ENCODE measurements at regions not wholly inside any gene's neighbourhood (a gene's known extent, or its start where the extent isn't known, plus 50 kb on each side); places are given as distances from the start of the nearest gene placed in this dataset.
"Not testable (repeated sequence)": the region's sequence is repeated elsewhere in the genome, so short reads cannot be mapped to it uniquely, and the experiment has no call there.

DNA sequence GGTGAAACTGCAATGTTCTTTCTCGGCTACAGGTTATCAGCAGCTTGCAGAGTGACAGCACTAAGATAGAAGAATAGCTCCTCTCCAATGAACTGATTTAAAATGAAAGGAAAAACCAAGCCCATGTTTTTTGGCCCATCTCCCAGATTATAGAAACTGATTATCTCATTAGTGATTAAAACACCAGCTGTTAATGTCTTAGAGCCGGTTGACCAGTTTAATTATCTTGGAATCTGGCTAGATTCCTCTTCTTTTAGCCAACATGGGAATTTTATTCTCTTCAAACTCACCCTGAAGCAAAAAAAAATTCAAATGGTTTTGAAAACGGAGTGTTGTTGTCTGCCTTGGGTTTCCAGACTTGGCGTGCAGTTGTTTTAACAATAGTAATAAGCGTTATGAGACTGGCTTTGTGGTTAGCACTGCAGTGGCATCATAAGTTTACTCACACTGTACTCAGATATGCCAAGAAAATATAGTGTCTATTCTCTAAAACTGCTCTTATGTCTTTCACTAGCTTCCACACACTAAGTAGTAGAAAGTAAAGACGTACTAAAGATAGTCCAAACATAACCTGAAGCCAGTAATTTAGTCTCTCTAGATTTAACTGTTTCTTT, 665.3 kb downstream of the STK39 start:
- no peak for DNase-seq
- Histone ChIP-seq H3K36me3 (replicated peaks) (no peaks in the 10 kb centered on the region), H3K27me3 (replicated peaks) (no peaks in the 10 kb centered on the region), H3K4me3 (ENCODE audit: low read depth, low read length) (no peak overlapping the region), H3K27ac (no peak overlapping the region)
- in situ Hi-C loops (cut with HindIII; ENCODE audit: low pct_ligation_motif_present, low sequenced_read_pairs) = no loop called here
- TF ChIP-seq, protein P1, sequence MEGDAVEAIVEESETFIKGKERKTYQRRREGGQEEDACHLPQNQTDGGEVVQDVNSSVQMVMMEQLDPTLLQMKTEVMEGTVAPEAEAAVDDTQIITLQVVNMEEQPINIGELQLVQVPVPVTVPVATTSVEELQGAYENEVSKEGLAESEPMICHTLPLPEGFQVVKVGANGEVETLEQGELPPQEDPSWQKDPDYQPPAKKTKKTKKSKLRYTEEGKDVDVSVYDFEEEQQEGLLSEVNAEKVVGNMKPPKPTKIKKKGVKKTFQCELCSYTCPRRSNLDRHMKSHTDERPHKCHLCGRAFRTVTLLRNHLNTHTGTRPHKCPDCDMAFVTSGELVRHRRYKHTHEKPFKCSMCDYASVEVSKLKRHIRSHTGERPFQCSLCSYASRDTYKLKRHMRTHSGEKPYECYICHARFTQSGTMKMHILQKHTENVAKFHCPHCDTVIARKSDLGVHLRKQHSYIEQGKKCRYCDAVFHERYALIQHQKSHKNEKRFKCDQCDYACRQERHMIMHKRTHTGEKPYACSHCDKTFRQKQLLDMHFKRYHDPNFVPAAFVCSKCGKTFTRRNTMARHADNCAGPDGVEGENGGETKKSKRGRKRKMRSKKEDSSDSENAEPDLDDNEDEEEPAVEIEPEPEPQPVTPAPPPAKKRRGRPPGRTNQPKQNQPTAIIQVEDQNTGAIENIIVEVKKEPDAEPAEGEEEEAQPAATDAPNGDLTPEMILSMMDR (IDR thresholded peaks at IDR 0.05; ENCODE audit: low read depth, low read length, missing control alignments) = no peak

DNA sequence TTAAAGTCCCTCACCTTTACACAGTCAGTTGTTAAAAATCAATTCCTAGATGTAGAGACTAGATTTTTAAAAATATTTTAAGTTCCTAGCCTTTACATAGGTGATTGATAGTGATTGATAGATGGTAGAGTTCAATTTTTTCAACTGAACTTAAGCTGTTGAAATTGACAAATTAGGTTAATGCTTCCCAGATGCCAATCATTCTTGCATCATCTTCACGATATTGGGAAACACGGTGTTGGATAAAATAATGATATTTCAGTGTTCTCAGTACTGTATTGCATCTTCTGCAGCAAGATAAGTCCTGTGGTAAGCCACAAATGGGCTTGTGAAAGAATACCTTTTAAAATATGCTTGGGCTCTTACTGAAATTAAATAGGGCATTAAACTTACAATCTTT, 667.6 kb downstream of the STK39 start:
- TF ChIP-seq, protein P1 (IDR thresholded peaks at IDR 0.05; ENCODE audit: low read depth, low read length, missing control alignments) = no peak
- H3K36me3 ChIP-seq (replicated peaks) = no peaks in the 10 kb centered on the region
- no peak overlapping the region for H3K4me3 ChIP-seq (ENCODE audit: low read depth, low read length)
- no peak for DNase-seq
- in situ Hi-C loops (cut with HindIII; ENCODE audit: low pct_ligation_motif_present, low sequenced_read_pairs) = no loop called here
- H3K27ac ChIP-seq = no peak overlapping the region
- H3K27me3 ChIP-seq (replicated peaks) = no peaks in the 10 kb centered on the region

DNA sequence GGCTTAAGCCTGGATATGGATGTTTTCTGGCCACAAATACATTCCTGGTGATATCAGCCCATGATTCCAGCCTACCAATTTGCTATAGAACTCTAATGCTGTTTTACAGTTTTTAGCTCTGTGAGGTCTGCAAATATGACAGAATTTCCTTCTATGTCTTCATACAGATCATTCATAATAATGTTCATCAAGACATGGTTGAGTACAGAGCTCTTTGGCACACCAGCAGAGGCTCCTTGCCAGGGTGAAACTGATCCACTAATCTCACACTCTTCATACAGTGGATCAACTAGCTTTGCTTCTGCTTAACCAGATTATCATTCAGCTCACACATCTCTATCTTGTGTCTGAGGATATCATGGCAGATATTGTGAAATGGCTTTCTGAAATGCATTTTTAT, 672.1 kb downstream of the STK39 start:
- no peak for DNase-seq
- H3K27me3 ChIP-seq (replicated peaks) = no peaks in the 10 kb centered on the region
- in situ Hi-C loops (cut with HindIII; ENCODE audit: low pct_ligation_motif_present, low sequenced_read_pairs) = no loop called here
- H3K4me3 ChIP-seq (ENCODE audit: low read depth, low read length) = no peak overlapping the region
- TF ChIP-seq, protein P1 (IDR thresholded peaks at IDR 0.05; ENCODE audit: low read depth, low read length, missing control alignments) = no peak
- H3K36me3 ChIP-seq (replicated peaks) = no peaks in the 10 kb centered on the region
- no peak overlapping the region for H3K27ac ChIP-seq

DNA sequence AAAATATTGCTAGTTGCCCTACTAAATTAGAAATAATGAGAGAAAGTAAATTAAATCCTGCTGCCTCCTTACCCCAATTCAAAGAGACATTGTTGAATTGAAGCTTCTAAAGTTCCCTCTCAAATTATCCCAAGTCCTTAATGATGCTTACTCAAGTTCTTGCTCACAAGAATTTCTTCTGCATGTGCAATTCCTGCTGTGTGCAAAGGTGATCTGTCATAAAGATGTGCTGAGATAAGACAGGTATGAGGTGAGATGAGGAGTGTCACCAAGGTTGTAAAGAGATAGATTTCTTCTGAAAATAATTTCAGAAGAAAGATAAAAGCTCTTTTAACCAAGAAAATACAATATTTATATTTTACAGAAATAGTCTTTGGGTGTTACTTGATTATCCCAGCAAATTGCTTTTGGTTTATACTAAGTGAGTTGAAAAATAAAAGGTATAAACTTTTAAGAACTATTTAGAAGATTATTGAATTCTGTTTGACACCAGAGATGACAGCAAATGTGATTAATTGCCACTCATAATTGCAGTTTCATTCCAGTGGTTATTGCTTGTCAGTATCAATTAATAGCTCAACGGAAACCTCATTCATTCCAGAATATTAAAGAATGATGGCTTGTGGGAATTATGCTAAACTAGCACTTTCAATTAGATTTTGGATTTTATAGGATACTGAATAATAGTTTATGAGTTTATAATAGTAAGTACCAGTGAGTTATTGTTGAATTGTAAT, 674.3 kb downstream of the STK39 start:
- H3K27me3 ChIP-seq (replicated peaks) = no peaks in the 10 kb centered on the region
- DNase-seq = no peak
- no peak overlapping the region for H3K4me3 ChIP-seq (ENCODE audit: low read depth, low read length)
- in situ Hi-C loops (cut with HindIII; ENCODE audit: low pct_ligation_motif_present, low sequenced_read_pairs) = no loop called here
- no peak overlapping the region for H3K27ac ChIP-seq
- TF ChIP-seq, protein P1 (IDR thresholded peaks at IDR 0.05; ENCODE audit: low read depth, low read length, missing control alignments) = no peak
- H3K36me3 ChIP-seq (replicated peaks) = no peaks in the 10 kb centered on the region

DNA sequence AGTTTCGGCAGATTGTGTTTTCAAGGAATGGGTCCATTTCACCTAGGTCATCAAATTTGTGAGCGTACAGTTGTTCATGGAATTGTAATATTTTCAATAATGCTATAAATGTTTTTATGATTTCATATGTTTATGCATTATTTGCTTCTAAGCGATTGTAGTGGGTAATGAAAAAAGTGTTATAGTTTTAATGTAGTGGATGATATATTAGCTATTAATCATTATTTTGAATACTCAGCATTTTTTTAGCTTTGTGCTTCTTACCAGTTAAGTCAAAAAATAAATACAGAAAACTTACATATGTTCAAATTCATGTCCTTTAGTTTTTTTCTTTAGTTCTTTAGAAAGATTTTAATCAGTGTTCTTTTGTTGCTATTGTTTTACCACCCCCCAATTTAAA, 677.0 kb downstream of the STK39 start:
- no peak for DNase-seq
- no peaks in the 10 kb centered on the region for H3K36me3 ChIP-seq (replicated peaks)
- TF ChIP-seq, protein P1 (IDR thresholded peaks at IDR 0.05; ENCODE audit: low read depth, low read length, missing control alignments) = no peak
- no peak overlapping the region for H3K4me3 ChIP-seq (ENCODE audit: low read depth, low read length)
- no peak overlapping the region for H3K27ac ChIP-seq
- H3K27me3 ChIP-seq (replicated peaks) = no peaks in the 10 kb centered on the region
- in situ Hi-C loops (cut with HindIII; ENCODE audit: low pct_ligation_motif_present, low sequenced_read_pairs) = no loop called here

DNA sequence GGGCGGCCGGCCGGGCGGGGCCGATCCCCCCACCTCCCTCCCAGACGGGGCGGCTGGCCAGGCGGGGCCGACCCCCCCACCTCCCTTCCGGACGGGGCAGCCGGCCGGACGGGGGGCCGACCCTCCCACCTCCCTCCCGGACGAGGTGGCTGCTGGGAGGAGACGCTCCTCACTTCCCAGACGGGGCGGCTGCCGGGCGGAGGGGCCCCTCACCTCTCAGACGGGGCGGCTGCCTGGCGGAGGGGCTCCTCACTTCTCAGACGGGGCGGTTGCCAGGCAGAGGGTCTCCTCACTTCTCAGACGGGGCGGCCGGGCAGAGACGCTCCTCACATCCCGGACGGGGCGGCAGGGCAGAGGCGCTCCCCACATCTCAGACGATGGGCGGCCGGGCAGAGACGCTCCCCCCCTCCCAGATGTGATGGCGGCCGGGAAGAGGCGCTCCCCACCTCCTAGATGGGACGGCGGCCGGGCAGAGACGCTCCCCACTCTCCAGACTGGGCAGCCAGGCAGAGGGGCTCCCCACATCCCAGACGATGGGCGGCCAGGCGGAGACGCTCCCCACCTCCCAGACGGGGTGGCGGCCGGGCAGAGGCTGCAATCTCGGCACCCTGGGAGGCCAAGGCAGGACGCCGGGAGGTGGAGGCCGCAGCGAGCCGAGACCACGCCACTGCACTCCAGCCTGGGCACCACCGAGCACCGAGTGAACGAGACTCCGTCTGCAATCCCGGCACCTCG, 675.8 kb downstream of the XIRP2 start:
- H3K27me3 ChIP-seq (replicated peaks); H3K27ac ChIP-seq; H3K4me3 ChIP-seq (ENCODE audit: low read depth, low read length); H3K36me3 ChIP-seq (replicated peaks); DNase-seq; in situ Hi-C loops (cut with HindIII; ENCODE audit: low pct_ligation_motif_present, low sequenced_read_pairs): not testable (repeated sequence)

DNA sequence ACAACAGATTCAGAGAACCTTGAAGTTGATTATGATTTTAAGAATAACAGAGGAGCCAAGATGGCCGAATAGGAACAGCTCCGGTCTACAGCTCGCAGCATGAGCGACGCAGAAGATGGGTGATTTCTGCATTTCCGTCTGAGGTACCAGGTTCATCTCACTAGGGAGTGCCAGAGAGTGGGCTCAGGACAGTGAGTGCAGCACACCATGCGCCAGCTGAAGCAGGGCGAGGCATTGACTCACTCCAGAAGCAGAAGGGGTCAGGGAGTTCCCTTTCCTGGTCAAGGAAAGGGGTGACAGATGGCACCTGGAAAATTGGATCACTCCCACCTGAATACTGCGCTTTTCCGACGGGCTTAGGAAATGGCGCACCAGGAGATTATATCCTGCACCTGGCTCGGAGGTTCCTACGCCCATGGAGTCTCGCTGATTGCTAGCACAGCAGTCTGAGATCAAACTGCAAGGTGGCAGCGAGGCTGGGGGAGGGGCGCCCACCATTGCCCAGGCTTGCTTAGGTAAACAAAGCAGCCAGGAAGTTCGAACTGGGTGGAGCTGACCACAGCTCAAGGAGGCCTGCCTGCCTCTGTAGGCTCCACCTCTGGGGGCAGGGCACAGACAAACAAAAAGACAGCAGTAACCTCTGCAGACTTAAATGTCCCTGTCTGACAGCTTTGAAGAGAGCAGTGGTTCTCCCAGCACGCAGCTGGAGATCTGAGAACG, 670.2 kb downstream of the XIRP2 start:
- in situ Hi-C loops (cut with HindIII; ENCODE audit: low pct_ligation_motif_present, low sequenced_read_pairs); DNase-seq; H3K4me3 ChIP-seq (ENCODE audit: low read depth, low read length); H3K27me3 ChIP-seq (replicated peaks); H3K36me3 ChIP-seq (replicated peaks); H3K27ac ChIP-seq: not testable (repeated sequence)
